IMR-90 (cell line): ENCODE measurements at regions not wholly inside any gene's neighbourhood (a gene's known extent, or its start where the extent isn't known, plus 50 kb on each side); places are given as distances from the start of the nearest gene placed in this dataset.

Source experiments
- ATAC-seq: fragments of 200-7000 bp; cut with Tn5 transposase; 2 replicates; pipeline ENCODE4 v1.9.1; 2020; ENCODE audit warnings: low read depth, mild to moderate bottlenecking, moderate library complexity
- BruUV-seq: library from RNA; stranded (reverse); fragments of 400-500 nt; replicated peaks from 2 replicates; lab custom pipeline; 2021; lab: Mats Ljungman, UMichigan
- CTCF ChIA-PET: fragments of 300-600 bp; formaldehyde crosslinking; extraction: SDS; loops from one replicate; lab custom pipeline; 2021; ENCODE audit warnings: antibody characterized with exemption; lab: Yijun Ruan, JAX
- POLR2A ChIA-PET: fragments of 300-600 bp; sonication (Branson Sonifier 250); formaldehyde crosslinking; loops from one replicate; lab custom pipeline; 2022; ENCODE audit warnings: antibody characterized with exemption; ENCODE audit not compliant: unreplicated experiment; lab: Charles Lee
- DNase-seq: peaks from one replicate; pipeline ENCODE4 v3.0.0; 2013
- H2AFZ ChIP-seq: replicated peaks from 2 replicates; pipeline ENCODE3; 2013; ENCODE audit warnings: low read length, mild to moderate bottlenecking; ENCODE audit not compliant: poor library complexity
- H2AK5ac ChIP-seq: 2 replicates; pipeline ENCODE4 v1.6.1; 2013; ENCODE audit warnings: low read depth, low read length, inconsistent platforms
- H2AK9ac ChIP-seq: replicated peaks from 2 replicates; pipeline ENCODE3; 2013; ENCODE audit warnings: mild to moderate bottlenecking, low read depth, low read length, moderate library complexity; ENCODE audit not compliant: poor library complexity
- H2BK120ac ChIP-seq: 2 replicates; pipeline ENCODE4 v1.6.1; 2013; ENCODE audit warnings: low read depth, low read length, inconsistent platforms
- H2BK15ac ChIP-seq: 3 replicates; pipeline ENCODE4 v1.6.1; 2013; ENCODE audit warnings: low read depth, low read length, inconsistent platforms
- H2BK20ac ChIP-seq: 2 replicates; pipeline ENCODE4 v1.6.1; 2013; ENCODE audit warnings: low read depth, mild to moderate bottlenecking, inconsistent platforms, low read length, moderate library complexity
- H2BK5ac ChIP-seq: 2 replicates; pipeline ENCODE4 v1.6.1; 2013; ENCODE audit warnings: mild to moderate bottlenecking, low read depth, low read length, inconsistent platforms; ENCODE audit not compliant: poor library complexity, severe bottlenecking
- H3K14ac ChIP-seq: replicated peaks from 2 replicates; pipeline ENCODE4 v1.6.1; 2013; ENCODE audit warnings: low read depth, low read length, inconsistent platforms
- H3K18ac ChIP-seq: 2 replicates; pipeline ENCODE4 v1.6.1; 2013; ENCODE audit warnings: low read depth, low read length, control low read depth
- H3K23ac ChIP-seq: 2 replicates; pipeline ENCODE4 v1.6.1; 2013; ENCODE audit warnings: low read depth, low read length, inconsistent platforms
- H3K27ac ChIP-seq: 2 replicates; pipeline ENCODE4 v1.5.1; 2013; ENCODE audit warnings: mild to moderate bottlenecking, control low read depth, low read length; ENCODE audit not compliant: insufficient read depth
- H3K27me3 ChIP-seq: 2 replicates; pipeline ENCODE4 v1.6.1; 2013; ENCODE audit warnings: low read length; ENCODE audit not compliant: control insufficient read depth, insufficient read depth
- H3K36me3 ChIP-seq: 2 replicates; pipeline ENCODE4 v1.6.1; 2013; ENCODE audit warnings: low read length, mixed read lengths; ENCODE audit not compliant: control insufficient read depth, insufficient read depth
- H3K4ac ChIP-seq: 2 replicates; pipeline ENCODE4 v1.6.1; 2013; ENCODE audit warnings: low read depth, low read length, inconsistent platforms
- H3K4me1 ChIP-seq: 2 replicates; pipeline ENCODE4 v1.6.1; 2013; ENCODE audit warnings: low read length, mixed read lengths; ENCODE audit not compliant: control insufficient read depth, insufficient read depth
- H3K4me2 ChIP-seq: 2 replicates; pipeline ENCODE4 v1.6.1; 2013; ENCODE audit warnings: low read depth, mild to moderate bottlenecking, control low read depth, low read length, moderate library complexity
- H3K4me3 ChIP-seq: 2 replicates; pipeline ENCODE4 v1.5.1; 2013; ENCODE audit warnings: low read depth, mild to moderate bottlenecking, control low read depth, low read length, moderate library complexity; ENCODE audit not compliant: insufficient read depth
- H3K56ac ChIP-seq: 2 replicates; pipeline ENCODE4 v1.6.1; 2013; ENCODE audit warnings: low read length, inconsistent platforms; ENCODE audit not compliant: insufficient read depth; ENCODE audit errors: extremely low read depth
- H3K79me1 ChIP-seq, 2 experiments: 2 replicates each; pipeline ENCODE4 v1.6.1; 2013; ENCODE audit warnings: low read length in 2 of 2, inconsistent platforms in 1 of 2, low read depth in 1 of 2
- H3K9ac ChIP-seq: 2 replicates; pipeline ENCODE4 v1.6.1; 2013; ENCODE audit warnings: low read depth, low read length, control low read depth
- H3K9me1 ChIP-seq: 2 replicates; pipeline ENCODE4 v1.6.1; 2013; ENCODE audit warnings: low read length, inconsistent platforms; ENCODE audit not compliant: insufficient read depth
- H3K9me3 ChIP-seq: 2 replicates; pipeline ENCODE4 v1.6.1; 2013; ENCODE audit warnings: low read length; ENCODE audit not compliant: control insufficient read depth, insufficient read depth
- H4K20me1 ChIP-seq: 2 replicates; pipeline ENCODE4 v1.6.1; 2013; ENCODE audit warnings: low read length, inconsistent platforms; ENCODE audit not compliant: insufficient read depth
- H4K5ac ChIP-seq: 2 replicates; pipeline ENCODE4 v1.6.1; 2013; ENCODE audit warnings: mild to moderate bottlenecking, low read depth, low read length, control low read depth
- H4K8ac ChIP-seq, 2 experiments: 2 replicates each; pipeline ENCODE4 v1.6.1; 2013; ENCODE audit warnings: low read depth in 2 of 2, low read length in 2 of 2, control low read depth in 1 of 2, inconsistent platforms in 1 of 2
- H4K91ac ChIP-seq: 2 replicates; pipeline ENCODE4 v1.6.1; 2013; ENCODE audit warnings: low read depth, low read length, inconsistent platforms; ENCODE audit not compliant: insufficient read depth
- BHLHE40 ChIP-seq: fragments of 150-350 bp; IDR thresholded peaks from 2 replicates; pipeline ENCODE4 v1.6.1; 2016; ENCODE audit warnings: mild to moderate bottlenecking, low read depth, low read length
- CEBPB ChIP-seq: IDR thresholded peaks from 2 replicates; pipeline ENCODE4 v1.6.1; 2012; ENCODE audit warnings: low read depth, low read length, improper control_type of control experiment
- CHD1 ChIP-seq: IDR thresholded peaks from 2 replicates; pipeline ENCODE4 v1.6.1; 2012; ENCODE audit warnings: low read depth, low read length, improper control_type of control experiment
- CTCF ChIP-seq: conservative IDR thresholded peaks from 2 replicates; pipeline ENCODE4 v1.5.1; 2012; ENCODE audit warnings: mild to moderate bottlenecking, low read depth, low read length, improper control_type of control experiment
- ELK1 ChIP-seq: fragments of 150-350 bp; IDR thresholded peaks from 2 replicates; pipeline ENCODE4 v1.6.1; 2016; ENCODE audit warnings: low read depth, mild to moderate bottlenecking, low read length, moderate library complexity, borderline replicate concordance
- FOS ChIP-seq: fragments of 150-350 bp; IDR thresholded peaks from 2 replicates; pipeline ENCODE4 v1.6.1; 2016; ENCODE audit warnings: low read depth, low read length
- MAFK ChIP-seq: IDR thresholded peaks from 2 replicates; pipeline ENCODE4 v1.6.1; 2012; ENCODE audit warnings: low read depth, low read length, improper control_type of control experiment
- MAZ ChIP-seq: IDR thresholded peaks from 2 replicates; pipeline ENCODE4 v1.6.1; 2012; ENCODE audit warnings: low read depth, mild to moderate bottlenecking, low read length, improper control_type of control experiment, moderate library complexity, borderline replicate concordance
- MXI1 ChIP-seq: IDR thresholded peaks from 2 replicates; pipeline ENCODE4 v1.6.1; 2012; ENCODE audit warnings: low read depth, mild to moderate bottlenecking, low read length, moderate library complexity, borderline replicate concordance
- NFE2L2 ChIP-seq: fragments of 150-350 bp; IDR thresholded peaks from 2 replicates; pipeline ENCODE4 v1.6.1; 2016; ENCODE audit warnings: low read depth, mild to moderate bottlenecking, low read length
- POLR2A ChIP-seq: IDR thresholded peaks from 2 replicates; pipeline ENCODE4 v1.6.1; 2012; ENCODE audit warnings: mild to moderate bottlenecking, low read depth, low read length
- RAD21 ChIP-seq: IDR thresholded peaks from 2 replicates; pipeline ENCODE4 v1.6.1; 2012; ENCODE audit warnings: low read length, improper control_type of control experiment
- RCOR1 ChIP-seq: IDR thresholded peaks from 2 replicates; pipeline ENCODE4 v1.6.1; 2012; ENCODE audit warnings: mild to moderate bottlenecking, low read length, improper control_type of control experiment; ENCODE audit not compliant: insufficient replicate concordance
- RFX5 ChIP-seq: IDR thresholded peaks from 2 replicates; pipeline ENCODE4 v1.8.0; 2012; ENCODE audit warnings: low read depth, mild to moderate bottlenecking, low read length, moderate library complexity
- SMC3 ChIP-seq: fragments of 150-350 bp; IDR thresholded peaks from 2 replicates; pipeline ENCODE4 v1.6.1; 2016; ENCODE audit warnings: low read depth, mild to moderate bottlenecking, antibody characterized with exemption, low read length, moderate library complexity
- WGBS, 2 experiments: methylation state at CpG; one replicate each; pipeline versions ENCODE4 v1.1.5 to v1.1.7; 2013; ENCODE audit warnings: missing lambda C conversion rate in 2 of 2; ENCODE audit not compliant: insufficient read length in 1 of 2; ENCODE audit errors: extremely low coverage in 2 of 2; 5-methylcytosine and 5-hydroxymethylcytosine counted together
- dilution Hi-C: fragments of 300-500 bp; cut with HindIII; formaldehyde crosslinking; loops from one replicate; pipeline ENCODE4 v1.14.3; 2018; ENCODE audit warnings: low sequenced_read_pairs; ENCODE audit not compliant: unreplicated experiment
- in situ Hi-C: fragments of 300-500 bp; cut with MboI; formaldehyde crosslinking; loops from 3 replicates; pipeline ENCODE4 v1.14.3; 2019; ENCODE audit warnings: low sequenced_read_pairs, inconsistent platforms, mixed read lengths
- intact Hi-C: fragments of 100-400 bp; cut with micrococcal nuclease; formaldehyde crosslinking; loops from 2 replicates; pipeline ENCODE4 v1.10.0; 2022

DNA sequence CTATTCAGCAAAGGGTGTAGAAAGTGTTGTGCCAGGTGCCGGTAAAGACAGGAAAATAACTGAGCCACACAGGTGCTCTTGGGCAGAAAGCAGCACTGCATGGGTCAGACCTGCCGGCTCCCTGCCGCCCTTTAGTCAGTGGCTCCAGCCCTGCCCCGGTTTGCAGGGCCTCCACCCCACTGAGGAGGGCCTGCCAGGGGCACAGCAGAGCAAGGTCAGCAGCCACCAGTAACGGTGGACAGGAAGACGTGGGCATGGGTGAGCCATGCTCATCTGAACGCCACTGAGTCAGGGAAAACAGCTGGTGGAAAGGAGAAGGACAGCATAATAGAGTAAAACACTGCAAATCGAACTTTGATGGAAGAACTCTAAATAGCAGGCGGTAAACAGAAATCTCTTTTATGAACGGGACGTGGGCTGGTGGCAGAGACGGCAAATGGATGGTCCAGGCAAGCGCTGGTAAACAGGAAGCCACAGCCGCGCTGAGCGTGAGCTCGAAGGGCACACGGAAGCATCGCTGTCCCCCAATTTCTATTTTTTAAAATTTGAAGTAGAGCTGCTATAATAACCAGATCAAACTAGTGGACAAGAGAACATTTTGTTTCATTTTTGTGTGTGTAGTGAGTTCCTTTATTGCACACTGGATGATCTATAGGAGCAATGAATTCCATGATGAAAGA lies 141.8 kb upstream of the ALKAL2 start:
- Histone ChIP-seq H3K79me1 (no peaks in the 10 kb centered on the region), H3K4me1 (no peaks in the 10 kb centered on the region), H3K23ac (no peak overlapping the region), H3K9me1 (no peaks in the 10 kb centered on the region), H3K56ac (no peak overlapping the region), H4K91ac (no peak overlapping the region), H2BK20ac (no peak overlapping the region), H2AFZ (no peak overlapping the region), H4K20me1 (no peaks in the 10 kb centered on the region), H2BK15ac (no peak overlapping the region), H3K18ac (no peak overlapping the region), H3K4ac (no peak overlapping the region), H3K9me3 (peaks cover 33% of the 10 kb centered on the region), H4K5ac (no peak overlapping the region), H3K14ac (no peak overlapping the region), H2BK120ac (no peak overlapping the region), H3K27ac (no peak overlapping the region), H2AK9ac (no peak overlapping the region), H3K36me3 (no peaks in the 10 kb centered on the region), H2AK5ac (no peak overlapping the region), H3K9ac (no peak overlapping the region), H3K4me3 (no peak overlapping the region), H3K27me3 (no peaks in the 10 kb centered on the region), H3K4me2 (no peak overlapping the region), H4K8ac (no peak overlapping the region), H2BK5ac (no peak overlapping the region)
- in situ Hi-C loops, result no loop called here
- DNase-seq (no peak), ATAC-seq (no peak)
- BruUV-seq, result no TSS peak
- TF ChIP-seq CHD1, result no peak
- TF ChIP-seq BHLHE40, result no peak
- TF ChIP-seq ELK1, result no peak
- TF ChIP-seq SMC3, result no peak
- no peak for TF ChIP-seq FOS
- no peak for TF ChIP-seq MAFK
- no peak for TF ChIP-seq RFX5
- no peak for TF ChIP-seq CTCF
- TF ChIP-seq POLR2A, result no peak
- no peak for TF ChIP-seq RAD21
- no peak for TF ChIP-seq RCOR1
- TF ChIP-seq MXI1, result no peak
- TF ChIP-seq NFE2L2, result no peak
- TF ChIP-seq CEBPB, result no peak
- no peak for TF ChIP-seq MAZ
- CTCF ChIA-PET, result no interaction called here
- WGBS, 2 experiments, result 74% methylated on average over 5 of the region's 19 CpGs; no CpG with 5 or more reads in 1 of the 2 experiments
- intact Hi-C loops, result no loop called here
- dilution Hi-C loops, result no loop called here
- POLR2A ChIA-PET, result no interaction called here
